HG02678 (cell line): ENCODE measurements at regions not wholly inside any gene's neighbourhood (a gene's known extent, or its start where the extent isn't known, plus 50 kb on each side); places are given as distances from the start of the nearest gene placed in this dataset.
"Not testable (repeated sequence)": the region's sequence is repeated elsewhere in the genome, so short reads cannot be mapped to it uniquely, and the experiment has no call there.

ENCODE experiments used
- ATAC-seq: cut with Tn5 transposase; IDR thresholded peaks from one replicate; pipeline ENCODE4 v1.9.1; 2021; ENCODE audit warnings: mild to moderate bottlenecking, moderate library complexity; ENCODE audit not compliant: unreplicated experiment

DNA sequence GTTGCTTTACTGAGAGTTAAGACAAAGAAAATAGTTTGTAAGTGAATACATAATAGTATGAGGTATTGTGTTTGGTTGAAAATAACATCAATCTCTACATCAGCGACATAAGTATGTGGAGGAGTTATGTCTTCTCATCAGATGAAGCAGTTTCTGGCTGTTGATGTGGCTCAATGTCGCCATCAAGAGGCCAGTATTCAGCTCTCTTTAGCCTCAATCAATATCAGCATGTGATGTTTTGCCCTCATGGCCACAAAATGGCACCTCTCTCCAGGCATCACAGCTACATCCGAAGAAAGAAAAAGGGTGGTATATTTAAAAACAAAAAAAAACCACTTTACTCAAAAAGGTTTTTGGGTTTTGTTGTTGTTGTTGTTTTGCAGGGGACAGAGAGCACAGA is 302.3 kb upstream of the TMEM132C start:
- ATAC-seq: no peak

DNA sequence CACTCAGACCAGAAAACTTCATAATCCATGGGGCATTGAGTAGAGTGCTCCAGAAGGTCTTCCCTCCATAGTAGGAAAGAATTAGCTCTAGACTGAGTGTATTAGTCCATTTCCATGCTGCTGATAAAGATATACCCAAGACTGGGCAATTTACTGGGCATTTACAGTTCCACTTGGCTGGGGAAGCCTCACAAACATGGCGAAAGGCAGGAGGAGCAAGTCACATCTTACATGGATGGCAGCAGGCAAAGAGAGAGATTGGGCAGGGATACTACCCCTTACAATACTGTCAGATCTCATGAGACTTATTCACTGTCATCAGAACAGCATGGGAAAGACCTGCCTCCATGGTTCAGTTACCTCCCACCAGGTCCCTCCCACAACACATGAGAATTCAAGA is 300.6 kb upstream of the TMEM132C start:
- no peak for ATAC-seq

DNA sequence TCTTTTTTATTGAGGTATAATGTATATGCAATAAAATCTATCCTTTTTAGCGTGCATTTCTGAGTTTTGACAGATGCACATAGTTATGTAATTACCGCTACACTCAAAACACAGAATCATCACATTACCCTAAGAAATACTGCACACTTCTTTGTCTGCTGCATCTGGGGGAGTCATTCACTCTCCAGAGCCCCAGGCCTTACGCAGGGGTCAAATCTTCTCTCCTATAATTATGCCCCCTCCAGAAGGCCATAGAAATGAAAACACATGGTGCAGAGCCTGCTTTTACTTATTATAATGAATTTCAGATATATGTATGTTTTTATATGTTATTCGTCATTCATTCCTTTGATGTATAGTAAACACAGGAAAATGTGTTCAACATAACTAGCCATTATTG is 296.5 kb upstream of the TMEM132C start:
- no peak for ATAC-seq

DNA sequence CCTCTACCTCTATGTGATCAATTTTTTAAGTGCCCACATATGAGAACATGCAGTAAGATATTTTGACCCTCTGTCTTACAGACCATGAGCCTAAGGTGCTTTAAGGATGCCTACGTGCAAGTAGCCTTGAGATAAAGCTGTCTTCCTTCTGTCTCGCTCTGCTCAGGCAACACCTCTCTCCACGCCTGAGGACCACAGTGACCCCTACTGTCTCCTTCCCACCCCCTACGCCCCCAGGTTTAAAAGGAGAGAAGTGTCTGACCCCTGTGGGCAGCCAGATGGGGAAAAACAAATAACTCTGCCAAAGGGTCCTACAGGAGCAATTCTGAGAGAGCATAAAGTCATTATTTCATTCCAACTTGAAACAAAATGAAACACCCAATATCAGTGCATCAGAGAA is 286.4 kb upstream of the TMEM132C start:
- ATAC-seq: no peak

DNA sequence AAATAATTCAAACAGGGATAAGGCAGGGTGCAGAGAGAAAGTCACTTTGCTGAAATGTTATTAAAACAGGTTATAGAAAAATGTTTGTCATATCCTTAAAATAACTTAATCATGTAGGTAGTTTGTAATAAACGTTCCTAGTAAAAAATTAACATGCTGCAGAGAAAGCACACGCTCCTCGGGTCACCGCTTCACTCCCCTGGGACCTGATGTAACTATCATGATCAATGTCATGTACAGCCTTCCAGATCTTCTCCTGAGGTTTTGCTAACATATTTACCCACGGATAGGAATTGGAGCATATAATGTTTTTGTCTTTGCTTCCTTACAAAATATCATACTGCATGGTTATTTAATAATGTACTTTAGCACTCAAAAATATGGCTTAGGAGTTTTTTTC is 285.1 kb upstream of the TMEM132C start:
- ATAC-seq: no peak

DNA sequence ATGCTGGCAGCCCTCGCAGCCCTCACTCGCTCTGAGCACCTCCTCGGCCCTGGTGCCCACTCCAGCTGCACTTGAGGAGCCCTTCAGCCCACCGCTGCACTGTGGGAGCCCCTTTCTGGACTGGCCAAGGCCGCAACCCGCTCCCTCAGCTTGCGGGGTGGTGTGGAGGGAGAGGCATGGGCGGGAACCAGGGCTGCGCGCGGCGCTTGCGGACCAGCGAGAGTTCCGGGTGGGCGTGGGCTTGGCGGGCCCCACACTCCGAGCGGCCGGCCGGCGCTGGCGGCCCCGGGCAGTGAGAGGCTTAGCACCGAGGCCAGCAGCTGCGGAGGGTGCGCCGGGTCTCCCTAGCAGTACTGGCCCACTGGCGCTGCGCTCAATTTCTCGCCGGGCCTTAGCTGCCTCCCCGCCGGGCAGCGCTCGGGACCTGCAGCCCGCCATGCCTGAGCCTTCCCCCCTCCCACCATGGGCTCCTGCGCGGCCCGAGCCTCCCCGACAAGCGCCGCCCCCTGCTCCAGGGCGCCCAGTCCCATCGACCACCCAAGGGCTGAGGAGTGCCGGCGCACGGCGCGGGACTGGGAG is 283.7 kb upstream of the TMEM132C start:
- not testable (repeated sequence) for ATAC-seq

- no peak for ATAC-seq
Observed at GRCh38 chr12:127984386-127985055, 282.4 kb upstream of the TMEM132C start.

GRCh38 chr12:127987199-127987901 is 279.6 kb upstream of the TMEM132C start:
- no peak for ATAC-seq

DNA sequence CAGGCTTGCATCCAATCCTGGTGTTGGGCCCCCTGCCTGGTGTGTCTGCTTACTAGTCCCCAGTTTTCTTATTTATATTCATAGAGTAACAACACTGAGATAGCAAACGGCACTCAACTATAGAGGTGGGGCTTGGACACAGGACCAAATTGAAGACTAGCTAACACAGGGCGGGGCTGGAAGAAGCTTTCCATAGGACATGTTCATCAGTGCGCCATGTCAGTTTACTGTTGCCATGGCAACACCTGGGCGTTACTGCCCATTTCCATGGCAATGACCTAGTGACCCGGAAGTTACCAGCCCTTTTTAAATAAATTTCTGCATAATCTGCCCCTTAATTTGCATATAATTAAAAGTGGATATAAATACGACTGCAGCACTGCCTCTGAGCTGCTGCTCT is 275.5 kb upstream of the TMEM132C start:
- no peak for ATAC-seq

GRCh38 chr12:127998988-127999387 is 268.0 kb upstream of the TMEM132C start:
- ATAC-seq: no peak

DNA sequence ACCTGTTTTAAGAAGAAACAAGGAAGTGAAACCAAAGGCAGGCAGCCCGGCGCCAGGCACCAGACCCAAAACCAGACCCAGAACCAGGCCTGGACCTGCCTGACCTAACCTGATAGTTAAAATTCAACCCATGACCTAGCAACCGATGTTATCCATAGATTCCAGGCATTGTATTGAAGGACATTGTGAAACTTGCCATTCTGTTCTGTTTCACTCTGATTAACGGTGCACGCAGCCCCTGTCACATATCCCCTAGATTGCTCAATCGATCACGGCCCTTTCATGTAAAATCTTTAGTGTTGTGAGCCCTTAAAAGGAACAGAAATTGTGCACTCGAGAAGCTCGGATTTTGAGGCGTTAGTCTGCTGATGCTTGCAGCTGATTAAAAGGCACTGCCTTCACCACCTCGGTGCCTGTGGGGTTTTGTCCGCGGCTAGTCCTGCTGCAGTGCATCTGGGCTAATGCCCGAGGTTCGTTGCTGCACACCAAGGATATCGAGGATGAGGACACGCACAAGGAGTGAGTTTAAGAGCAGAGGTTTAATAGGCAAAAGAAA is 262.5 kb upstream of the TMEM132C start:
- ATAC-seq: no peak

DNA sequence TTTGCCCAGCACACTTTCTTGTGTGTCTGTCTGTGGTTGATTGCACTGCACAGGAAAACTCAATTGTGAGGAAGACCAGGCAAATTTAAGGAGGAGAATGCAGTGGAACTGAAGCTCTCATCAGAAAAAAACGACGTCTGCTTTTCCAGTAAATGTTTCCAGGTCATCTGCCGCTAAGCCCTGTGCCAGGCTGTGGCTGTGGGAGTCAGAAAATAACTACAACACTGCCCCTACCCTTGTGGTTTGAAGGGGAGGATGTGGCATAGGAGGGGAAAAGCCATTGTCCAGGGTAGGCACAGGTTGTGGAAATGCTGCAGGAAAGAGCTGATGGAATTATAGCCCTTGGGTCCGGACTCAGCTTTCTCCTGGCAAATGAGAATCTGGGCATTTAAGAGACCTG is 259.7 kb upstream of the TMEM132C start:
- ATAC-seq: no peak

DNA sequence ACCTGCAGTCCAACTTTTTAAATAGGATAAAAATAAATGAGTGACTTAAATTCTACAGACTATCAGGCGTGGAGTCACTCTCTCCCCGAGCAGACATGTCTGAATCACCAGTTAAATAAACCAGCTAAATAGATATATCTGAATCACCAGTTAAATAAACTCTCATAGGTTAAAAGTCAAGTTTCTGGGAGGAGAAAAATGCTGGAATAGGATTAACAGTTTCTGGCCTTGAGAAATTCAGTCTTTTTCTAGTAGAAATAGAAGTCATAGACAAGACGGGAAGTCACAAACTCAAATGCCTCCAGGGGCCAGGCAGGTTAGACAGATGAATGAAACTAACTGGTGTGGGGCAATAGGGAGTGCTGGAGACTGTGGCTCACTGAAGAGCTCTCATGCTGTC is 258.6 kb upstream of the TMEM132C start:
- ATAC-seq: no peak

DNA sequence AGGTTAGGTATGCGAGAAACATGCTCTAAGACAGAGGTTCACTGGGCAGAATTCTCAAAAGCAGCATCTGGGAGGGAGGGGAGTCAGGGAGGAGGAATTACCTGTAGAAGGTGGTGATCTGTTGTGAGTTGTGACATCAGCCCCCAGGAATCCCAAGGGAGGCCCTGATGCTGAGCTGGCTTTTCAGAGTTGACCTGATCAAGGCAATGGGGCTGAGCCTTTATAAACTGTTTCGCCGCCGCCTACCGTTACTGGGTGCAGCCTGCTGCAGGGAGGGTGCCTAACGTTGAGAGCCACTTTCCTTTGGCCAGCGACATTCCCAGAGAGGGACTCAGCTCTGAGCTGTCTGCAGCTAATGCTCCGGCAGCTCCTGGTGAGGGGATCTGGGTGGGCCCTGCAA is 257.9 kb upstream of the TMEM132C start:
- ATAC-seq: no peak

GRCh38 chr12:128012110-128012509 is 254.9 kb upstream of the TMEM132C start:
- ATAC-seq: no peak

GRCh38 chr12:128015276-128015675 is 251.7 kb upstream of the TMEM132C start:
- ATAC-seq: no peak

DNA sequence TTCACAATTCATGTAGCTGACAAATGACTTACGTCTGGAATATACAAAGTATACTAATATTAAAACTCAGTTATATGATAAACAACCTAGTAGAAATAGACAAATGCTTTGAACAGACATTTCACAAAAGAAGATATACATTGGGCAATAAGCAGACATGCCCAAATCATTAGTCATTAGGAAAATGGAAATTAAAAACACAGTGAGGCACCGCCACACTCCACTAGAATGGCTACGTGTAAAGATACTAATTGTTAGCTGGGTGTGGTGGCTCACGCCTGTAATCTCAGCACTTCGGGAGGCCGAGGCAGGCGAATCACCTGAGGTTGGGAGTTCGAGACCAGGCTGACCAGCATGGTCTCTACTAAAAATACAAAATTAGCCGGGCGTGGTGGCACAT is 248.9 kb upstream of the TMEM132C start:
- ATAC-seq: no peak

DNA sequence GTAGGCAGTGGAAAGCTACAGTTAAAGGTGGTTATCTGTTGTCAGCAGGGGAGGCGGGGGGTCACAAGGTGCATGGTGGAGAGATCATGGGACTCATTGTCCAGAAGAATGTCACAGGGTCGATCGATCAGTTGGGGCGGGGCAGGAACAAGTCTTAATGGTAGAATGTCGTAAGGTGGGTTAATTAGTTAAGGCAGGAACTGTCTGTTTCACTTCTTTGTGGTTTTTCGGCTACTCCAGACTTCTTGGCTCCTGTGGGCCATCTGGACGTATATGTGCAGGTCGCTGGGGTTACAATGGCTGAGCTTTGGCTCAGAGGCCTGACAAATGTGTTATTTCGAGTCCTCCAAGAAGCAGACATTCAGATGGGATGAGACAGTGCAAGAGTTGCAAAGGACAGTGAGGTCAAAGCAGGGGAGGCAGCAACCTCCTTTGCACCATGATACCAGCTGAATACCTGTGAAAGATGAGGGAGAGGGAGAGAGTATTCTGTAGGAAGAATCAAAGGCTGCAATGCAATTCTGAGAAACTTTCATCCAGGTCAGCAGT is 246.9 kb upstream of the TMEM132C start:
- no peak for ATAC-seq

DNA sequence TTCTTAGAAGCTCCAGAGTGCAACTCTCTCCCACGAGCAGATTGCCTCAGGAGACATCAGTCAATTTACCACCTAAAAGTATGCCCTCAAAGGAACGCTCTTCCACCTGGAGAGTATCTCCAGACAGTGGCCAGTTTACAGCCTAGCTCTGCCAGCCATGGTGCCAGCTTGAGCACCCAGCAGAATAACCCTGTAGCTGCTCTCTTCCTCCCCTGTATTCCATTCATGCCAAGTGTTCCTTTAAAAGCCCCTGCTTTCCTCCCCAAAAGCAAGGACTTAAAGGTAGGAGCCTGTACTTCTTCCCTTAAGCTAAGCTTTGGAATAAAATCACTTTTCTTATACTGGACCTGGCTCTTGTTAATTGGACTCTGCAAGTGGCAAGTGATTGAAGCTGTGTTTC is 245.4 kb upstream of the TMEM132C start:
- ATAC-seq: no peak

DNA sequence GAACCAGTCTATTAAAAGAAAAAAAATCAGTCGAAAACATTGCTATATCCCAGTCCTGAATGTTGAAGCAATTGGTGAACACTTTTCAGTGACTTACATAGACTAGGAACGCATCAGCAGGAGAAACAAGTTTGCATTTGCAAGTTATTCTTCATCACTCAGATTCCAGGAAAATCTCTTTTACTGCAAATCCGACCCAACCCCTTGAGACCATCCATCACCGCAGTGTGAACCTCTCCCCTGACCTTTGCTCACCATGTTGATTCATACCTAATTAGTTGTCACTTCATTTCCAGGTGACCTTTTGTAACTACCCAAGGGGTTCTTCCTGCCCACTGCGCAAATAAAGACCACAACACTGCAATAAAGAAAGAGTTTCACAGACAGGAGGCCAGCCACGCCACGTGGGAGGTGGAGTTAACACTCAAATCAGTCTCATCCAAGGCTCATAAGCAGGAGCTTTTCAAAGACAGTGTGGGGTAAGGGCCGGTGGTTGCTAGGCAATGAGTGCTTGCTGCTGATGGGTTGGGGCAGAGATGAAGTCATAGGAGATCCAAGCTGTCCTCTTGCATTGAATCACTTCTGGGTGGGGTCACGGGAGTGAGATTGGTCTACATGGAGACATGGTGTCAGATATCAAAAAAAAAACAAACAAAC is 241.3 kb upstream of the TMEM132C start:
- ATAC-seq: no peak
